ENCODE measurements at regions not wholly inside any gene's neighbourhood (a gene's known extent, or its start where the extent isn't known, plus 50 kb on each side); places are given as distances from the start of the nearest gene placed in this dataset.
"Not testable (repeated sequence)": the region's sequence is repeated elsewhere in the genome, so short reads cannot be mapped to it uniquely, and the experiment has no call there.

GRCh38 chr20:53774461-53775203, 181.0 kb upstream of the ZNF217 start:
- H3K4me3 ChIP-seq (ENCODE audit: low read length): no peak overlapping the region
- peak; percentile 89 for DNase-seq (ENCODE audit: low read depth)

DNA sequence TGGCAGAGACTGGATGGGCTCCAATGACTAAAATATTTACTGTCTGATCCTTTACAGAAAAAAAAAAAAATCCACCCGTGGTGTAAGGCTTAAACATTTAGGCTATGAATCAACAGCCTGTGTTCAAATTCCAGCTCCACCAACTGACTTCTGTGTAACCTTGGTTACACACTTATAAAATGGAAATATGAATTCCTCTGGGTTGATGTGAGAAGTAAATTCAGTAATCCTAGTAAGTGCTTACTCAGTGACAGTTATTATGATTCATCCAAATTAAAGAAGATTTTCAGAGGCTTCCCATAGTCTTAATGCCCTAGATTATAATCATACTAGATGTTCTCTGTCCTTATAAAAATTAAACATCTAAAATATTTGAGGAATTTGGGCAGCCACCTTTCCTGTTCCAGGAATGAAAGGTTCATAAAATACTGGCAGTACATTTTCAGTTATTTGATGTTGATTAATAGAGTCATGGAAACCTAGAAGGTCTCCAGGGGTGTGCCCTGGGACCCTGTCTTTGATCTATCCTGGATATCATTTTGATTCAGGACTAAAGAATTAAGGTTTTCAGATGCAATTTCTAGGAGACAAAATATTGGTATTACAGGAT, 180.3 kb upstream of the ZNF217 start:
- peak; percentile 92 for DNase-seq (ENCODE audit: low read depth)
- TF ChIP-seq, protein P1, sequence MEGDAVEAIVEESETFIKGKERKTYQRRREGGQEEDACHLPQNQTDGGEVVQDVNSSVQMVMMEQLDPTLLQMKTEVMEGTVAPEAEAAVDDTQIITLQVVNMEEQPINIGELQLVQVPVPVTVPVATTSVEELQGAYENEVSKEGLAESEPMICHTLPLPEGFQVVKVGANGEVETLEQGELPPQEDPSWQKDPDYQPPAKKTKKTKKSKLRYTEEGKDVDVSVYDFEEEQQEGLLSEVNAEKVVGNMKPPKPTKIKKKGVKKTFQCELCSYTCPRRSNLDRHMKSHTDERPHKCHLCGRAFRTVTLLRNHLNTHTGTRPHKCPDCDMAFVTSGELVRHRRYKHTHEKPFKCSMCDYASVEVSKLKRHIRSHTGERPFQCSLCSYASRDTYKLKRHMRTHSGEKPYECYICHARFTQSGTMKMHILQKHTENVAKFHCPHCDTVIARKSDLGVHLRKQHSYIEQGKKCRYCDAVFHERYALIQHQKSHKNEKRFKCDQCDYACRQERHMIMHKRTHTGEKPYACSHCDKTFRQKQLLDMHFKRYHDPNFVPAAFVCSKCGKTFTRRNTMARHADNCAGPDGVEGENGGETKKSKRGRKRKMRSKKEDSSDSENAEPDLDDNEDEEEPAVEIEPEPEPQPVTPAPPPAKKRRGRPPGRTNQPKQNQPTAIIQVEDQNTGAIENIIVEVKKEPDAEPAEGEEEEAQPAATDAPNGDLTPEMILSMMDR (IDR thresholded peaks at IDR 0.05; ENCODE audit: insufficient read depth, low read depth, low read length, missing control alignments): no peak
- H3K4me3 ChIP-seq (ENCODE audit: low read length): no peak overlapping the region

More at GRCh38 chr20:53774461-53775203, 181.0 kb upstream of the ZNF217 start:
- TF ChIP-seq, protein P1 (IDR thresholded peaks at IDR 0.05; ENCODE audit: insufficient read depth, low read depth, low read length, missing control alignments): no peak

- not testable (repeated sequence) for DNase-seq (ENCODE audit: low read depth)
Observed at GRCh38 chr20:53773066-53773791, 179.6 kb upstream of the ZNF217 start.

DNA sequence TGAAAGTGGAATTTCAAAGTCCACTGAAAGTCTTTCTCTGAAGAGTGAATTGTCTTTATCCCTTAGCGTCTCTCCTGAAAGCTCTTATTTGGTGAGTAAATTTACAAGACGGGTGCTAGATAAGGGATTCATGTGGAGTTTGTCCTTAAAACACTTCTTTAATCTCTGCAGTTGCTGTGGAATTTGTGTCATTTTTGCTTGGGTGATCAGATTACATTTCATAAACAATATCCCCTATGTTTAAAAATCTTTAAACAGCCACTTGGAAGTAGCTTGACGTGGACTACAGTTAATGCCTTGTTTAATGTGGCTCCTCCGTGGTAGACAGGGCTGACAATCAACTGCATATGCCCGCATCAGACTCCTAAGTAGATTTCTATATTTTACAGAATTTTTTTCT, 175.4 kb upstream of the ZNF217 start:
- H3K4me3 ChIP-seq (ENCODE audit: low read length): no peak overlapping the region
- no peak for DNase-seq (ENCODE audit: low read depth)
- TF ChIP-seq, protein P1 (IDR thresholded peaks at IDR 0.05; ENCODE audit: insufficient read depth, low read depth, low read length, missing control alignments): no peak

More at GRCh38 chr20:53773066-53773791, 179.6 kb upstream of the ZNF217 start:
- not testable (repeated sequence) for H3K4me3 ChIP-seq (ENCODE audit: low read length)

- DNase-seq (ENCODE audit: low read depth): no peak
- TF ChIP-seq, protein P1 (IDR thresholded peaks at IDR 0.05; ENCODE audit: insufficient read depth, low read depth, low read length, missing control alignments): no peak
- H3K4me3 ChIP-seq (ENCODE audit: low read length): no peak overlapping the region
Observed at GRCh38 chr20:53768329-53768728, 174.7 kb upstream of the ZNF217 start.

DNA sequence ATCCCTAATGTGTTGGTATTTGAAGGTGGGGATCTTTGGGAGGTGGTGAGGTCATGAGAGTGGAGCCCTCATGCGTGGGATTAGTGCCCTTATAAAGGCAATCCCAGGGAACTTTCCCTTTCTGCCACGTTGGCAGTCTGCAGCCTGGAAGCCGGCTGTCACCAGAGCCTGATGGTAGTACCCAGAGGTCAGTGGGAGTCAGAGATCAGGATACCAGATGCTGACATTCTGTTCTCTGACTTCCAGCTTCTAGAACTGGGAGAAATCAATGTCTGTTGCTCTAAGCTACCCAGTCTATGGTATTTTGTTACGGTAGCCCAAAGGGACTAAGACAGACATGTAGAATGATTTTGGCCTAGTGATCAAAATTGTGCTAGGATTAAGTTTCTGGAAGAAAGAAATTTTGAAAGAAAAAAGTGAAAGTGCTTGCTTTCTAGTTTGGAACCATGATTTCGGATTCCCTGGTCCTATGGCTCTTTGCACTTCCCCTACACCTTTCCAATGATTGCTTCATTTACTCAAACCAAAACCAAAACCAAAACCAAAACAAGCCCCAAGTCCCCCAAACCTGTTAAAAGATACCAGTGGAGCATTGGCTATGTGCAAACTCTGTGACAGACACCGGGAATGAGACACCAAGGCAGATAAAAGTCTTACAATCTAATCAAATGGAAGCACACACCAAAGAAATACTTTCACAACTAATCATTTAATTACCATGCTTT, 173.7 kb upstream of the ZNF217 start:
- TF ChIP-seq, protein P1 (IDR thresholded peaks at IDR 0.05; ENCODE audit: insufficient read depth, low read depth, low read length, missing control alignments): no peak
- DNase-seq (ENCODE audit: low read depth): no peak

GRCh38 chr20:53764415-53764800, 170.8 kb upstream of the ZNF217 start:
- TF ChIP-seq, protein P1 (IDR thresholded peaks at IDR 0.05; ENCODE audit: insufficient read depth, low read depth, low read length, missing control alignments): no peak
- no peak overlapping the region for H3K4me3 ChIP-seq (ENCODE audit: low read length)
- no peak for DNase-seq (ENCODE audit: low read depth)

More for the DNA sequence above, 173.7 kb upstream of the ZNF217 start:
- H3K4me3 ChIP-seq (ENCODE audit: low read length): no peak overlapping the region
